OCI-LY1 (cell line): ENCODE measurements at regions not wholly inside any gene's neighbourhood (a gene's known extent, or its start where the extent isn't known, plus 50 kb on each side); places are given as distances from the start of the nearest gene placed in this dataset.
"Not testable (repeated sequence)": the region's sequence is repeated elsewhere in the genome, so short reads cannot be mapped to it uniquely, and the experiment has no call there.

Experiments
- H2AFZ ChIP-seq: fragments of 200-600 bp; sonication (generic), shearing (Covaris generic); 2 replicates; pipeline ENCODE4 v1.6.0; 2014; ENCODE audit warnings: antibody characterized with exemption, mild to moderate bottlenecking, low read length
- H3F3A ChIP-seq: fragments of 200-600 bp; sonication (generic), shearing (Covaris generic); 2 replicates; pipeline ENCODE4 v1.6.0; 2014; ENCODE audit warnings: mild to moderate bottlenecking, antibody characterized with exemption, low read length, moderate library complexity; ENCODE audit not compliant: insufficient read depth
- H3K27ac ChIP-seq: fragments of 200-600 bp; sonication (generic); 2 replicates; pipeline ENCODE4 v1.5.1; 2014; ENCODE audit warnings: low read length, mixed run types, mild to moderate bottlenecking, low read depth; ENCODE audit not compliant: poor library complexity, severe bottlenecking
- H3K27me3 ChIP-seq: fragments of 200-600 bp; sonication (generic); 2 replicates; pipeline ENCODE4 v1.6.0; 2014; ENCODE audit warnings: antibody characterized with exemption, mild to moderate bottlenecking, low read length, moderate library complexity; ENCODE audit not compliant: insufficient read depth
- H3K36me3 ChIP-seq: fragments of 200-600 bp; sonication (generic); 2 replicates; pipeline ENCODE4 v1.6.1; 2014; ENCODE audit warnings: mild to moderate bottlenecking, antibody characterized with exemption, low read length, moderate library complexity, mixed read lengths; ENCODE audit not compliant: insufficient read depth
- H3K4me1 ChIP-seq: fragments of 200-600 bp; sonication (generic); 2 replicates; pipeline ENCODE4 v1.5.1; 2014; ENCODE audit warnings: mild to moderate bottlenecking, low read length, moderate library complexity; ENCODE audit not compliant: insufficient read depth, severe bottlenecking
- H3K4me2 ChIP-seq: fragments of 200-600 bp; sonication (generic), shearing (Covaris generic); 2 replicates; pipeline ENCODE4 v1.6.1; 2014; ENCODE audit warnings: low read length
- H3K4me3 ChIP-seq: fragments of 200-600 bp; sonication (generic); 2 replicates; pipeline ENCODE4 v1.5.1; 2014; ENCODE audit warnings: low read length, low read depth, mild to moderate bottlenecking, mixed read lengths; ENCODE audit not compliant: poor library complexity, severe bottlenecking
- H3K79me2 ChIP-seq: fragments of 200-600 bp; shearing (Covaris generic); 2 replicates; pipeline ENCODE4 v1.6.1; 2016; ENCODE audit warnings: mixed run types, low read length, mixed read lengths; ENCODE audit not compliant: insufficient read depth
- H3K9ac ChIP-seq: fragments of 200-600 bp; sonication (generic), shearing (Covaris generic); 2 replicates; pipeline ENCODE4 v1.6.1; 2014; ENCODE audit warnings: mild to moderate bottlenecking, low read length, mixed read lengths
- H3K9me2 ChIP-seq: fragments of 200-600 bp; sonication (generic), shearing (Covaris generic); 2 replicates; pipeline ENCODE4 v1.6.1; 2014; ENCODE audit warnings: low read depth, mild to moderate bottlenecking, low read length, mixed read lengths
- H3K9me3 ChIP-seq: fragments of 200-600 bp; shearing (Covaris generic); 2 replicates; pipeline ENCODE4 v1.6.1; 2014; ENCODE audit warnings: low read length, mixed read lengths
- H4K20me1 ChIP-seq: fragments of 200-600 bp; sonication (generic), shearing (Covaris generic); 2 replicates; pipeline ENCODE4 v1.6.0; 2016; ENCODE audit warnings: mild to moderate bottlenecking, low read length; ENCODE audit not compliant: insufficient read depth
- CTCF ChIP-seq: fragments of 200-600 bp; sonication (generic), shearing (Covaris generic); IDR thresholded peaks from 2 replicates; pipeline ENCODE4 v1.5.1; 2017; ENCODE audit warnings: mild to moderate bottlenecking, antibody characterized with exemption, low read length, moderate library complexity, mixed read lengths
- EZH2 ChIP-seq: fragments of 200-600 bp; sonication (generic), shearing (Covaris generic); IDR thresholded peaks from 2 replicates; pipeline ENCODE4 v1.8.0; 2017; ENCODE audit warnings: borderline replicate concordance, mixed run types, mild to moderate bottlenecking, antibody characterized with exemption, low read length, moderate library complexity, mixed read lengths

- H3K79me2 ChIP-seq = no peaks in the 10 kb centered on the region
- no peak overlapping the region for H3K9ac ChIP-seq
- H4K20me1 ChIP-seq = no peaks in the 10 kb centered on the region
- H3K36me3 ChIP-seq = no peaks in the 10 kb centered on the region
- H3K4me1 ChIP-seq = no peaks in the 10 kb centered on the region
- no peak overlapping the region for H3K4me2 ChIP-seq
- no peak overlapping the region for H3K4me3 ChIP-seq
- no peaks in the 10 kb centered on the region for H3K9me2 ChIP-seq
- no peak overlapping the region for H2AFZ ChIP-seq
- no peaks in the 10 kb centered on the region for H3K9me3 ChIP-seq
- TF ChIP-seq CTCF (no peak), EZH2 (no peak)
- H3F3A ChIP-seq = no peaks in the 10 kb centered on the region
- H3K27me3 ChIP-seq = no peaks in the 10 kb centered on the region
- H3K27ac ChIP-seq = no peak overlapping the region
Observed at GRCh38 chr21:17269760-17270159, 243.1 kb upstream of the CXADR start.

GRCh38 chr21:17270229-17270628 is 242.6 kb upstream of the CXADR start:
- H3K36me3 ChIP-seq = no peaks in the 10 kb centered on the region
- H3F3A ChIP-seq = no peaks in the 10 kb centered on the region
- H3K27ac ChIP-seq = no peak overlapping the region
- TF ChIP-seq CTCF = peak; percentile 27; the same call in 1 of the 2 replicates
- no peak for TF ChIP-seq EZH2
- H3K4me1 ChIP-seq = no peaks in the 10 kb centered on the region
- no peak overlapping the region for H2AFZ ChIP-seq
- H3K9me2 ChIP-seq = no peaks in the 10 kb centered on the region
- H3K4me2 ChIP-seq = no peak overlapping the region
- no peaks in the 10 kb centered on the region for H4K20me1 ChIP-seq
- H3K79me2 ChIP-seq = no peaks in the 10 kb centered on the region
- H3K4me3 ChIP-seq = no peak overlapping the region
- H3K27me3 ChIP-seq = no peaks in the 10 kb centered on the region
- no peak overlapping the region for H3K9ac ChIP-seq
- no peaks in the 10 kb centered on the region for H3K9me3 ChIP-seq

GRCh38 chr21:17279663-17280062 is 233.2 kb upstream of the CXADR start:
- Histone ChIP-seq H3K27me3 (no peaks in the 10 kb centered on the region), H3K9me2 (no peaks in the 10 kb centered on the region), H3K4me2 (no peak overlapping the region), H3F3A (no peaks in the 10 kb centered on the region), H3K9me3 (no peaks in the 10 kb centered on the region), H3K4me1 (no peaks in the 10 kb centered on the region), H2AFZ (no peak overlapping the region), H4K20me1 (no peaks in the 10 kb centered on the region), H3K9ac (no peak overlapping the region), H3K4me3 (no peak overlapping the region), H3K79me2 (no peaks in the 10 kb centered on the region), H3K27ac (no peak overlapping the region), H3K36me3 (no peaks in the 10 kb centered on the region)
- TF ChIP-seq CTCF (no peak), EZH2 (no peak)

DNA sequence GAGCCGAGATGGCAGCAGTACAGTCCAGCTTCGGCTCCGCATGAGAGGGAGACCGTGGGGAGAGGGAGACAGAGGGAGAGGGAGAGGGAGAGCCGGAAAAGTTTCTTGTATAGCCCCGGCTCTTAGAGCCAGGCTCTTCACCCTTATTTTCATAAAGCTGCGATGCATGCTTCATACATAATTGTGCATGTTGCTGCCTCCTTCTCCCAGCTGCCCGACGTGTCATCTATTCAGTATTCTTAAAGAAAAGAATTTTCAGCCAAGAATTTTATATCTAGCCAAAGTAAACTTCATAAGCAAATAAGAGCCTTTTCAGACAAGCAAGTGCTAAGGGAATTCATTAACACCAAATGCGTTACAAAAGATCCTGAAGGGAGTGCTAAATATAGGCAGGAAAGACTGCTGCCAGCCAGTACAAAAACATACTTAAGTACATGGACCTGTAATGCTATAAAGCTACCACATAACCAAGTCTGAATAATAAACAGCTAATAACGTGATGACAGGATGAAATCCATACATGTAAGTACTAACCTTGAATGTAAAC is 219.8 kb upstream of the CXADR start:
- H3K4me1 ChIP-seq, H3K9ac ChIP-seq, H2AFZ ChIP-seq, H3K4me3 ChIP-seq, H3K9me3 ChIP-seq, H3K4me2 ChIP-seq, H3K79me2 ChIP-seq, H4K20me1 ChIP-seq, H3K27ac ChIP-seq, H3K36me3 ChIP-seq, H3K27me3 ChIP-seq, H3K9me2 ChIP-seq, H3F3A ChIP-seq: not testable (repeated sequence)
